ENCODE measurements at regions not wholly inside any gene's neighbourhood (a gene's known extent, or its start where the extent isn't known, plus 50 kb on each side); places are given as distances from the start of the nearest gene placed in this dataset.

DNA sequence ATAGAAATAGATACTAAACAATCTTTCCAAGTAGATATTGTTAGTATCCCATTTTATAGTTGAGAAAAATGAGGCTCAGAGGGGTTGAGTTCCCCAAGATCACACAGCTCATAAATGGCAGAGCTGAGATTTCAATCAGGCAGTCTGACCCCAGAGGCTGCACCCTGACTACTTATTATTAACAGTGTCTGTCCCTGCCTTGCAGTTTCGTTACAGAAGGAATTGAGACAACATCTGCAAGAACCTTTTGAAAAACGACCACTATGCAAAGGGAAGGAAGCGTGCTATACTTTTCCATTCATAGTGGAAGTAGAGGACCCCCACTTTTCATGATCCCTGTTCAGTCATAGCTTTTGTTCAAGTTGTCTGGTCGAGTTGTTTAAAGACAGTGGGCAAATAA, 53.2 kb upstream of the SEC11C start:
- DNase-seq (ENCODE audit: extremely low read depth in 1 of 2, low read depth in 1 of 2) = no peak

DNA sequence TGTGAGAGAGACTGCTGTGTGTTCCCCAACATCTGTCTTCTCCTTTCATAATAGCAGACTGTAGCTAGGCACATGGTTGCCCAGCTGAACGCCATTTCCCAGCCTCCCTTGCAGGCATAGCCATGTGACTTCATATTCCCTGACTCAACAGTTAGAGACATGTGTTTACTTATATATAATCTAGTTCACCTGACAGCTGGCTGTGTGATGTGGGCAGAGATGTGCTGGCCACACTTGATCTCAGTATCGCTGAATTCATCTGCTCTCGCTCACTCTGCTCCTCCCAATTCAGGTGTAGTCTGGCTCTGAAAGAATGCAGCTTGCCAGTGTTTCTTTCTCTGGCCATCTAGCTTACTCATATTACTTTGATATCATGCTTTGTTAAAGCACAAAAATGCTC, 52.3 kb upstream of the SEC11C start:
- DNase-seq (ENCODE audit: extremely low read depth in 1 of 2, low read depth in 1 of 2) = no peak
